ENCODE measurements at regions not wholly inside any gene's neighbourhood (a gene's known extent, or its start where the extent isn't known, plus 50 kb on each side); places are given as distances from the start of the nearest gene placed in this dataset.

DNA sequence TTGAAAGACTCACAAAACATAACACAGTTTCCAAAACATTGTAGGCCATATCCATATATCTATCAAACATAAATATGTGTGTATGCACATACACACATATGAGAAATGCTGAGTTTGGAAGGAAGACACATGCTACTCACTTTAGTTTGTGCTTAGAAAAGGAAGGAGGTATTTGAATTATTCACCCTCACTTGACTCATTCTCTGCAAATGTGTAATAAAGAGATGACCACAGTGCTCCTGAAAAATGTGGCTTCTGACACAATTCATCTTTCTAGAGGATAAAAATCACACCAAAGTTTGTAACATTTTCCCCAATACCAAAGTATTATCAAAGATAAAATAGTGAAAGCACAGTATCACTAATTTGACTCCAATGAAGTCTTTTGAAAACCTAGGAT lies 950.1 kb downstream of the FAT4 start:
- ATAC-seq (no peak), DNase-seq (ENCODE audit: low spot score) (no peak)
- Mint-ChIP-seq H3K4me1 (no peaks in the 10 kb centered on the region), H3K36me3 (no peaks in the 10 kb centered on the region), H3K27me3 (ENCODE audit: low read depth) (no peaks in the 10 kb centered on the region), H3K27ac (no peak overlapping the region), H3K9me3 (no peaks in the 10 kb centered on the region), H3K4me3 (no peak overlapping the region)
- POLR2A ChIA-PET = no interaction called here
- CTCF ChIA-PET = no interaction called here
- TF ChIP-seq, protein P1, sequence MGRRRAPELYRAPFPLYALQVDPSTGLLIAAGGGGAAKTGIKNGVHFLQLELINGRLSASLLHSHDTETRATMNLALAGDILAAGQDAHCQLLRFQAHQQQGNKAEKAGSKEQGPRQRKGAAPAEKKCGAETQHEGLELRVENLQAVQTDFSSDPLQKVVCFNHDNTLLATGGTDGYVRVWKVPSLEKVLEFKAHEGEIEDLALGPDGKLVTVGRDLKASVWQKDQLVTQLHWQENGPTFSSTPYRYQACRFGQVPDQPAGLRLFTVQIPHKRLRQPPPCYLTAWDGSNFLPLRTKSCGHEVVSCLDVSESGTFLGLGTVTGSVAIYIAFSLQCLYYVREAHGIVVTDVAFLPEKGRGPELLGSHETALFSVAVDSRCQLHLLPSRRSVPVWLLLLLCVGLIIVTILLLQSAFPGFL (CRISPR knock-in tag; IDR thresholded peaks at IDR 0.05; ENCODE audit: borderline replicate concordance) = no peak
- TF ChIP-seq EMX1 (CRISPR knock-in tag; IDR thresholded peaks at IDR 0.05) = no peak
- TF ChIP-seq CREM (CRISPR knock-in tag; IDR thresholded peaks at IDR 0.05) = no peak
- no peak for TF ChIP-seq CBFB (CRISPR knock-in tag; IDR thresholded peaks at IDR 0.05; ENCODE audit: low read depth)
- TF ChIP-seq, protein P2, sequence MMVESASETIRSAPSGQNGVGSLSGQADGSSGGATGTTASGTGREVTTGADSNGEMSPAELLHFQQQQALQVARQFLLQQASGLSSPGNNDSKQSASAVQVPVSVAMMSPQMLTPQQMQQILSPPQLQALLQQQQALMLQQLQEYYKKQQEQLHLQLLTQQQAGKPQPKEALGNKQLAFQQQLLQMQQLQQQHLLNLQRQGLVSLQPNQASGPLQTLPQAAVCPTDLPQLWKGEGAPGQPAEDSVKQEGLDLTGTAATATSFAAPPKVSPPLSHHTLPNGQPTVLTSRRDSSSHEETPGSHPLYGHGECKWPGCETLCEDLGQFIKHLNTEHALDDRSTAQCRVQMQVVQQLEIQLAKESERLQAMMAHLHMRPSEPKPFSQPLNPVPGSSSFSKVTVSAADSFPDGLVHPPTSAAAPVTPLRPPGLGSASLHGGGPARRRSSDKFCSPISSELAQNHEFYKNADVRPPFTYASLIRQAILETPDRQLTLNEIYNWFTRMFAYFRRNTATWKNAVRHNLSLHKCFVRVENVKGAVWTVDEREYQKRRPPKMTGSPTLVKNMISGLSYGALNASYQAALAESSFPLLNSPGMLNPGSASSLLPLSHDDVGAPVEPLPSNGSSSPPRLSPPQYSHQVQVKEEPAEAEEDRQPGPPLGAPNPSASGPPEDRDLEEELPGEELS (CRISPR knock-in tag; IDR thresholded peaks at IDR 0.05) = no peak
- TF ChIP-seq, protein P3, sequence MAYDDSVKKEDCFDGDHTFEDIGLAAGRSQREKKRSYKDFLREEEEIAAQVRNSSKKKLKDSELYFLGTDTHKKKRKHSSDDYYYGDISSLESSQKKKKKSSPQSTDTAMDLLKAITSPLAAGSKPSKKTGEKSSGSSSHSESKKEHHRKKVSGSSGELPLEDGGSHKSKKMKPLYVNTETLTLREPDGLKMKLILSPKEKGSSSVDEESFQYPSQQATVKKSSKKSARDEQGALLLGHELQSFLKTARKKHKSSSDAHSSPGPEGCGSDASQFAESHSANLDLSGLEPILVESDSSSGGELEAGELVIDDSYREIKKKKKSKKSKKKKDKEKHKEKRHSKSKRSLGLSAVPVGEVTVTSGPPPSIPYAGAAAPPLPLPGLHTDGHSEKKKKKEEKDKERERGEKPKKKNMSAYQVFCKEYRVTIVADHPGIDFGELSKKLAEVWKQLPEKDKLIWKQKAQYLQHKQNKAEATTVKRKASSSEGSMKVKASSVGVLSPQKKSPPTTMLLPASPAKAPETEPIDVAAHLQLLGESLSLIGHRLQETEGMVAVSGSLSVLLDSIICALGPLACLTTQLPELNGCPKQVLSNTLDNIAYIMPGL (CRISPR knock-in tag; IDR thresholded peaks at IDR 0.05) = no peak

DNA sequence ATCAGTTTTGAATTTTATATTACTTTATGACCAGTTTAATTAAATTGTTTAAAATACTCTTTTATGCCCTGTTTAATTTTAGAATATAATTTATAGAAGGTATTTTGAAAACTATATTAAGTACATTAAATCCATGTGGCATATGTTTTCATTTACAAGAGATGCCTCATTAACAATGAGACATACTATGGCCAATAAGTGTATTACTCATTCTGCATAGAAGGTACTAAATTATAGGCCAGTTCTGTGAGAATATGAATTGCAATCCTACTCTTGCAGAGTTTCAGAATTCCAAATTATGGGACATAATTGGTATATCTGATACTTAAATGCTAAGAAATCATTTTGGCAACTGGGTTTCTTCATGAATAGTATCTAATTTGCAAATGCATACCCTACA lies 951.1 kb downstream of the FAT4 start:
- TF ChIP-seq NFATC4 (CRISPR knock-in tag; IDR thresholded peaks at IDR 0.05) = no peak
- no peak for TF ChIP-seq GTF2I (CRISPR knock-in tag; conservative IDR thresholded peaks at IDR 0.05)
- Mint-ChIP-seq H3K27ac (no peak overlapping the region), H3K4me1 (no peaks in the 10 kb centered on the region), H3K27me3 (ENCODE audit: low read depth) (no peaks in the 10 kb centered on the region), H3K36me3 (no peaks in the 10 kb centered on the region), H3K4me3 (no peak overlapping the region), H3K9me3 (peaks cover 4% of the 10 kb centered on the region)
- CTCF ChIA-PET = no interaction called here
- ATAC-seq (no peak), DNase-seq (ENCODE audit: low spot score) (no peak)
- POLR2A ChIA-PET = no interaction called here

DNA sequence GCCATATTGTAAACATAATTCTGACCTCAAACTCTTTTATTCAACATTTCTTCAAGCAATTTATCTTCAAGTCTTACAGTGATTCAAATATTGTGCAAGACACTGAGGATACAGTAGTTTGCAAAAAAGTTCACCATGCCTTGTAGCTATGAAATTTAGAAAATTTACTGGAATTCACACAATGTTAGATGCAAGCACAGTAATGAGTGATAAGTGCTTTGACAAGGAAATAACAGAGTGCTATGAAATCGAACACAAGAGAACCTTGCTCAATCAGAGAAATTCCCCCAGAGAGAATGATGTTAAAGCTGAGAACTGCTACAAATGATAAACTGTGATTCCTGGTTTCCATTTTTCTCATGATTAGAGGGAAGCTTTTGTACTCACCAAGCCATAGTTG lies 952.9 kb downstream of the FAT4 start:
- Mint-ChIP-seq H3K36me3 (no peaks in the 10 kb centered on the region), H3K27ac (no peak overlapping the region), H3K4me1 (no peaks in the 10 kb centered on the region), H3K27me3 (ENCODE audit: low read depth) (no peaks in the 10 kb centered on the region), H3K9me3 (peaks cover 4% of the 10 kb centered on the region), H3K4me3 (no peak overlapping the region)
- ATAC-seq = no peak
- POLR2A ChIA-PET = no interaction called here
- TF ChIP-seq EMX1 (CRISPR knock-in tag; IDR thresholded peaks at IDR 0.05) (no peak), ZNF423 (CRISPR knock-in tag; IDR thresholded peaks at IDR 0.05) (no peak)
- TF ChIP-seq, protein P4, sequence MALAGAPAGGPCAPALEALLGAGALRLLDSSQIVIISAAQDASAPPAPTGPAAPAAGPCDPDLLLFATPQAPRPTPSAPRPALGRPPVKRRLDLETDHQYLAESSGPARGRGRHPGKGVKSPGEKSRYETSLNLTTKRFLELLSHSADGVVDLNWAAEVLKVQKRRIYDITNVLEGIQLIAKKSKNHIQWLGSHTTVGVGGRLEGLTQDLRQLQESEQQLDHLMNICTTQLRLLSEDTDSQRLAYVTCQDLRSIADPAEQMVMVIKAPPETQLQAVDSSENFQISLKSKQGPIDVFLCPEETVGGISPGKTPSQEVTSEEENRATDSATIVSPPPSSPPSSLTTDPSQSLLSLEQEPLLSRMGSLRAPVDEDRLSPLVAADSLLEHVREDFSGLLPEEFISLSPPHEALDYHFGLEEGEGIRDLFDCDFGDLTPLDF (CRISPR knock-in tag; IDR thresholded peaks at IDR 0.05) = no peak
- DNase-seq (ENCODE audit: low spot score) = no peak
- CTCF ChIA-PET = no interaction called here

DNA sequence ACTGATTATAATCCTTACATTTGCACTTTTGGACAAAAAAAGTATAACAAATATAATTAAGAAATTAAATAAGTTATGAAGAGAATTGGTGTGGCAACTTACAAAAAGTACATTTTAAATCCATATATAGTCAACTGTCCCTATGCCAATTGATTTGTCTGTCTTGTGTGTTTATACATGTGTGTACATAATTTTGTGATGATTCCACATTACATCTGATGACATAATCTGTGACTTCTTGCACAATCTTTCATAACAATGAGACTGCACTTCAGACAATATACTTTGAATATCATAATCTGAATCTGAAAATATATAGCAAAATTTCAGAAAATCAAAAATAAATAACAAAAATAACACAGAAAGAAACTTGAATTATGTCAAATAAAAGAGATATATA lies 953.4 kb downstream of the FAT4 start:
- H3K27me3 Mint-ChIP-seq (ENCODE audit: low read depth) = no peaks in the 10 kb centered on the region
- TF ChIP-seq NR3C1 (CRISPR knock-in tag; conservative IDR thresholded peaks at IDR 0.05; ENCODE audit: low read depth) (no peak), HMGA2 (CRISPR knock-in tag; IDR thresholded peaks at IDR 0.05) (no peak), ZNF416 (CRISPR knock-in tag; IDR thresholded peaks at IDR 0.05) (no peak), ZNF138 (CRISPR knock-in tag; conservative IDR thresholded peaks at IDR 0.05) (no peak), MYBL2 (CRISPR knock-in tag; IDR thresholded peaks at IDR 0.05) (no peak)
- H3K27ac Mint-ChIP-seq = no peak overlapping the region
- no peaks in the 10 kb centered on the region for H3K4me1 Mint-ChIP-seq
- ChIA-PET POLR2A (no interaction called here), CTCF (no interaction called here)
- H3K9me3 Mint-ChIP-seq = peaks cover 4% of the 10 kb centered on the region
- H3K4me3 Mint-ChIP-seq = no peak overlapping the region
- H3K36me3 Mint-ChIP-seq = no peaks in the 10 kb centered on the region
- ATAC-seq (no peak), DNase-seq (ENCODE audit: low spot score) (no peak)
